GM12878 (cell line): ENCODE measurements at regions not wholly inside any gene's neighbourhood (a gene's known extent, or its start where the extent isn't known, plus 50 kb on each side); places are given as distances from the start of the nearest gene placed in this dataset.
A peak's percentile ranks its signal among the peaks of the same experiment; 100 is the strongest.

Experiments used
- ATAC-seq: fragments of 200-7000 bp; cut with Tn5 transposase; 3 replicates; pipeline ENCODE4 v1.9.1; 2020; ENCODE audit warnings: mild to moderate bottlenecking, moderate library complexity
- BruUV-seq: library from RNA; stranded (reverse); fragments of 400-500 nt; replicated peaks from 2 replicates; lab custom pipeline; 2021; lab: Mats Ljungman, UMichigan
- CTCF ChIA-PET: fragments of 300-600 bp; sonication (Branson Sonifier 250); formaldehyde crosslinking; extraction: SDS; loops from one replicate; lab custom pipeline; 2021; ENCODE audit warnings: inconsistent platforms; lab: Yijun Ruan, JAX
- POLR2A ChIA-PET: fragments of 350-600 bp; formaldehyde crosslinking; extraction: SDS; loops from one replicate; lab custom pipeline; 2021; ENCODE audit warnings: inconsistent platforms; lab: Charles Lee
- RAD21 ChIA-PET: fragments of 300-600 bp; sonication (Branson Sonifier 250); formaldehyde crosslinking; loops from one replicate; lab custom pipeline; 2023; ENCODE audit warnings: antibody characterized with exemption; ENCODE audit not compliant: unreplicated experiment; lab: Charles Lee
- SMC1A ChIA-PET: fragments of 300-600 bp; sonication (Branson Sonifier 250); formaldehyde crosslinking; loops from one replicate; lab custom pipeline; 2023; ENCODE audit not compliant: unreplicated experiment, uncharacterized antibody; lab: Charles Lee
- DNase-seq: peaks from one replicate; pipeline ENCODE4 v3.0.0-alpha.2; 2011; ENCODE audit warnings: low read depth, low spot score
- FAIRE-seq: peaks from 3 replicates; lab custom pipeline; 2011; peaks lifted over from hg19 to GRCh38; lab: Jason Lieb, UNC
- H2AFZ ChIP-seq: 2 replicates; pipeline ENCODE4 v1.6.0; 2011; ENCODE audit warnings: low read depth, low read length, control low read depth; ENCODE audit not compliant: control insufficient read depth
- H3K27ac ChIP-seq: 2 replicates; pipeline ENCODE4 v1.5.1; 2011; ENCODE audit warnings: control low read depth; ENCODE audit not compliant: control insufficient read depth, insufficient read depth
- H3K27me3 ChIP-seq, 2 experiments: replicated peaks in 1 of 2; 2 replicates each; pipeline versions ENCODE4 v1.6.0 to v1.6.1; 2011; ENCODE audit warnings: low read length in 1 of 2; ENCODE audit not compliant: control insufficient read depth in 2 of 2, insufficient read depth in 2 of 2
- H3K36me3 ChIP-seq, 2 experiments: 2 replicates each; pipeline ENCODE4 v1.5.1; 2011; ENCODE audit warnings: low read length in 1 of 2; ENCODE audit not compliant: control insufficient read depth in 2 of 2, insufficient read depth in 2 of 2
- H3K4me1 ChIP-seq: 2 replicates; pipeline ENCODE4 v1.6.1; 2011; ENCODE audit warnings: mild to moderate bottlenecking, low read length, moderate library complexity, mixed read lengths; ENCODE audit not compliant: control insufficient read depth, insufficient read depth
- H3K4me2 ChIP-seq: 2 replicates; pipeline ENCODE4 v1.6.0; 2011; ENCODE audit warnings: control low read depth; ENCODE audit not compliant: control insufficient read depth, insufficient read depth
- H3K4me3 ChIP-seq: fragments of 200-600 bp; sonication (generic); 2 replicates; pipeline ENCODE4 v1.5.1; 2016
- H3K79me2 ChIP-seq: 2 replicates; pipeline ENCODE4 v1.6.0; 2011; ENCODE audit warnings: low read length; ENCODE audit not compliant: control insufficient read depth, insufficient read depth
- H3K9ac ChIP-seq: 2 replicates; pipeline ENCODE4 v1.8.0; 2011; ENCODE audit warnings: low read length, control low read depth, mixed read lengths; ENCODE audit not compliant: control insufficient read depth, insufficient read depth
- H3K9me3 ChIP-seq: replicated peaks from 3 replicates; pipeline ENCODE4 v1.5.1; 2011; ENCODE audit warnings: mild to moderate bottlenecking, low read length; ENCODE audit not compliant: control insufficient read depth, insufficient read depth
- H4K20me1 ChIP-seq: 2 replicates; pipeline ENCODE4 v1.6.0; 2011; ENCODE audit not compliant: control insufficient read depth, insufficient read depth
- JUND ChIP-seq: IDR thresholded peaks from 2 replicates; pipeline ENCODE4 v1.6.1; 2012; ENCODE audit warnings: low read depth, mild to moderate bottlenecking, low read length, improper control_type of control experiment, moderate library complexity
- MTA2 ChIP-seq: fragments of 450-650 bp; IDR thresholded peaks from 2 replicates; pipeline ENCODE4 v1.6.1; 2016; ENCODE audit warnings: low read depth, mild to moderate bottlenecking, moderate library complexity
- NR2C2 ChIP-seq: IDR thresholded peaks from 2 replicates; pipeline ENCODE4 v1.6.1; 2011; ENCODE audit warnings: borderline replicate concordance, low read depth; ENCODE audit not compliant: control insufficient read depth, insufficient read length
- PAX8 ChIP-seq: fragments of 450-650 bp; IDR thresholded peaks from 2 replicates; pipeline ENCODE4 v1.6.1; 2017; ENCODE audit warnings: mild to moderate bottlenecking, moderate library complexity
- RAD51 ChIP-seq: fragments of 450-650 bp; IDR thresholded peaks from 2 replicates; pipeline ENCODE4 v1.6.1; 2016; ENCODE audit warnings: moderate library complexity, mild to moderate bottlenecking, inconsistent platforms
- ZNF207 ChIP-seq: fragments of 450-650 bp; IDR thresholded peaks from 2 replicates; pipeline ENCODE4 v1.6.1; 2014; ENCODE audit warnings: antibody characterized with exemption, mild to moderate bottlenecking, borderline replicate concordance
- ZNF384 ChIP-seq: IDR thresholded peaks from 2 replicates; pipeline ENCODE4 v1.6.1; 2012; ENCODE audit warnings: low read depth, mild to moderate bottlenecking, low read length, improper control_type of control experiment, borderline replicate concordance
- WGBS: methylation state at CpG from one replicate; pipeline ENCODE4 v1.1.6; 2016; ENCODE audit warnings: low lambda C conversion rate; ENCODE audit not compliant: insufficient replicate concordance, insufficient coverage; ENCODE audit errors: missing lambda C conversion rate; 5-methylcytosine and 5-hydroxymethylcytosine counted together
- in situ Hi-C: fragments of 300-500 bp; cut with MboI; formaldehyde crosslinking; loops from 9 replicates; pipeline ENCODE4 v1.14.3; 2018; ENCODE audit warnings: mixed read lengths
- intact Hi-C: fragments of 100-400 bp; cut with micrococcal nuclease; formaldehyde crosslinking; loops from one replicate; pipeline ENCODE4 v1.14.2; 2022; ENCODE audit not compliant: unreplicated experiment
- TF ChIP-seq, protein P1 (sequence below): IDR thresholded peaks from 2 replicates; pipeline ENCODE4 v1.6.1; 2012; ENCODE audit warnings: mild to moderate bottlenecking, low read depth, low read length
- TF ChIP-seq, protein P2 (sequence below): fragments of 450-650 bp; IDR thresholded peaks from 2 replicates; pipeline ENCODE4 v1.6.1; 2017; ENCODE audit warnings: mild to moderate bottlenecking, moderate library complexity

DNA sequence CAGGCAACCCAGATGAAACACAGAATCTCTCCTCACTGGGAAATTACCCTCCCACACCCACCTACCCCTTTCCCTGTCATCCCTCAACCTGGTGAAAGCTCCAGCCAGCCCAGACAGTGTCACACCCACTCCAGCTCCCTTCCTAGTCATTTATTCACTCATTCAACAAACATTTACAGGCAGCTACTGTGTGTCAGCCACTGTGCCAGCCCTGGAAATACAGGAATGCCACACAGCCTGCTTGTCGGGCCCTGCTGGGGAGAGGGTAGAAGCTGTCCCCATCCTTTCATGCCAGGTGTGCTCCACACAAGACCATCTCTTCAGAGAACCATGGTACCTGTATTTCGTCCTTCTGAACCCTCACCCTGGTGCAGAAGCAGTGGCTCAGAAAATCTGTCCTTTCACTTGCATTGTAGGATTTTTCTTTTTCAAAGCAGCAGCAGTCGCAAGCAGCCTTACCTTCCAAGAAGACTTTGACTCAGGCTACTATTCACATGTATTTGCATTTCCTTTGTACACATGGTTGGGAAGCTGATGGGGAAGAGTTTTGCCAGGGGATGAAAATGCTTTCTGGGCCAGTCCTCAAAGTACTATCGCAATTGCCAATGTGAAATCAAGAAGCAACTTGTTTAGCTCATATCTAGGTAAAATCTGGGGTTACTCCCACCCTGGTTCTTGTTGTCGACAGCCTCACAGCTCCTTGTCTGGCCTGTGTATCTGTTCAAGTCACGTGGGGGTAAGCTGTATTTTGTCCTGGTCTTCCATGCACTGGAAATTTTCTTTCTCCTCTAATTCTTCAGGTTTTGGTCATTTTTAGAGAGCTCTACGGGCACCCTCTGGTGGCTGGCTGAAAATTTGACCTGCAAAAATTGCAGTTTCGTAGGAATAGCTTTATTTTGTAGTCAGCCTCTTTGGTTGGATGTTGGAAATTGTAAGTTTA lies 147.4 kb upstream of the EGLN3 start (continued):
- TF ChIP-seq NR2C2 (no peak), ZNF384 (no peak), PAX8 (no peak)
- TF ChIP-seq, protein P1, sequence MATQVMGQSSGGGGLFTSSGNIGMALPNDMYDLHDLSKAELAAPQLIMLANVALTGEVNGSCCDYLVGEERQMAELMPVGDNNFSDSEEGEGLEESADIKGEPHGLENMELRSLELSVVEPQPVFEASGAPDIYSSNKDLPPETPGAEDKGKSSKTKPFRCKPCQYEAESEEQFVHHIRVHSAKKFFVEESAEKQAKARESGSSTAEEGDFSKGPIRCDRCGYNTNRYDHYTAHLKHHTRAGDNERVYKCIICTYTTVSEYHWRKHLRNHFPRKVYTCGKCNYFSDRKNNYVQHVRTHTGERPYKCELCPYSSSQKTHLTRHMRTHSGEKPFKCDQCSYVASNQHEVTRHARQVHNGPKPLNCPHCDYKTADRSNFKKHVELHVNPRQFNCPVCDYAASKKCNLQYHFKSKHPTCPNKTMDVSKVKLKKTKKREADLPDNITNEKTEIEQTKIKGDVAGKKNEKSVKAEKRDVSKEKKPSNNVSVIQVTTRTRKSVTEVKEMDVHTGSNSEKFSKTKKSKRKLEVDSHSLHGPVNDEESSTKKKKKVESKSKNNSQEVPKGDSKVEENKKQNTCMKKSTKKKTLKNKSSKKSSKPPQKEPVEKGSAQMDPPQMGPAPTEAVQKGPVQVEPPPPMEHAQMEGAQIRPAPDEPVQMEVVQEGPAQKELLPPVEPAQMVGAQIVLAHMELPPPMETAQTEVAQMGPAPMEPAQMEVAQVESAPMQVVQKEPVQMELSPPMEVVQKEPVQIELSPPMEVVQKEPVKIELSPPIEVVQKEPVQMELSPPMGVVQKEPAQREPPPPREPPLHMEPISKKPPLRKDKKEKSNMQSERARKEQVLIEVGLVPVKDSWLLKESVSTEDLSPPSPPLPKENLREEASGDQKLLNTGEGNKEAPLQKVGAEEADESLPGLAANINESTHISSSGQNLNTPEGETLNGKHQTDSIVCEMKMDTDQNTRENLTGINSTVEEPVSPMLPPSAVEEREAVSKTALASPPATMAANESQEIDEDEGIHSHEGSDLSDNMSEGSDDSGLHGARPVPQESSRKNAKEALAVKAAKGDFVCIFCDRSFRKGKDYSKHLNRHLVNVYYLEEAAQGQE, result no peak

DNA sequence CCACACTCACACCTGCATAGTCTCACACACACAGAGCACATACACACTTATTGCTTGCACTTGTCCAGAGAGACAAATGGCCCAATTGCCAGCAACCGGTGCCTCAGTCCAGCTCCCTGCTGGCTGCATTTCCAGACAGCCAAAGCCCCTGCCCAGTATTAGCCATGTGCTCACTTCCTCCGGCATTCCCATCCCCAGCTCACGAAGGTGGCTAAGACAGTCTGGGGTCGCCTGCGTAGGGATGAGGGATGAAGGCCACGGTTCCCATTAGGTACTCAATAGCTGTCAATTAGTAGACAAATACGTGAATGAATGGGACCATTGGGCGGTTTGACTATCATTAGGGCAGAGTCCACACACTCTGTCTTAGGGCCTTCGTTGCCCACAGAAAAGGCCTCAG lies 146.8 kb upstream of the EGLN3 start:
- ChIA-PET POLR2A (interaction anchor here (0.9 to 1.7 kb wide), 7 partner anchors 11 to 249 kb away, joined by 3 to 4 read pairs (median 3); no protein-coding TSS in a partner anchor), RAD21 (interaction anchor here (0.7 to 9.9 kb wide), 52 partner anchors 8 to 1520 kb away, joined by 3 to 466 read pairs (median 8); partner anchors contain the start of gene EGLN3), SMC1A (interaction anchor here (0.7 to 15.2 kb wide), 58 partner anchors 10 to 422 kb away, joined by 3 to 668 read pairs (median 9); partner anchors contain the start of gene EGLN3), CTCF (interaction anchor here (0.7 to 18.8 kb wide), 56 partner anchors 9 to 1522 kb away, joined by 3 to 809 read pairs (median 8); partner anchors contain the start of gene EGLN3)
- FAIRE-seq, result no peak
- Histone ChIP-seq H3K79me2 (no peaks in the 10 kb centered on the region), H3K4me2 (no peak overlapping the region), H2AFZ (no peak overlapping the region), H3K27ac (no peak overlapping the region), H3K4me1 (no peaks in the 10 kb centered on the region), H4K20me1 (no peaks in the 10 kb centered on the region), H3K4me3 (no peak overlapping the region), H3K9ac (no peak overlapping the region), H3K27me3 (no peaks in the 10 kb centered on the region), H3K9me3 (no peaks in the 10 kb centered on the region; the same call in 2 of the 3 replicates), H3K36me3 (no peaks in the 10 kb centered on the region)
- WGBS, result 40% methylated on average over 9 of the region's 9 CpGs
- TF ChIP-seq JUND (no peak), ZNF207 (no peak), RAD51 (no peak), MTA2 (no peak)
- TF ChIP-seq, protein P2, sequence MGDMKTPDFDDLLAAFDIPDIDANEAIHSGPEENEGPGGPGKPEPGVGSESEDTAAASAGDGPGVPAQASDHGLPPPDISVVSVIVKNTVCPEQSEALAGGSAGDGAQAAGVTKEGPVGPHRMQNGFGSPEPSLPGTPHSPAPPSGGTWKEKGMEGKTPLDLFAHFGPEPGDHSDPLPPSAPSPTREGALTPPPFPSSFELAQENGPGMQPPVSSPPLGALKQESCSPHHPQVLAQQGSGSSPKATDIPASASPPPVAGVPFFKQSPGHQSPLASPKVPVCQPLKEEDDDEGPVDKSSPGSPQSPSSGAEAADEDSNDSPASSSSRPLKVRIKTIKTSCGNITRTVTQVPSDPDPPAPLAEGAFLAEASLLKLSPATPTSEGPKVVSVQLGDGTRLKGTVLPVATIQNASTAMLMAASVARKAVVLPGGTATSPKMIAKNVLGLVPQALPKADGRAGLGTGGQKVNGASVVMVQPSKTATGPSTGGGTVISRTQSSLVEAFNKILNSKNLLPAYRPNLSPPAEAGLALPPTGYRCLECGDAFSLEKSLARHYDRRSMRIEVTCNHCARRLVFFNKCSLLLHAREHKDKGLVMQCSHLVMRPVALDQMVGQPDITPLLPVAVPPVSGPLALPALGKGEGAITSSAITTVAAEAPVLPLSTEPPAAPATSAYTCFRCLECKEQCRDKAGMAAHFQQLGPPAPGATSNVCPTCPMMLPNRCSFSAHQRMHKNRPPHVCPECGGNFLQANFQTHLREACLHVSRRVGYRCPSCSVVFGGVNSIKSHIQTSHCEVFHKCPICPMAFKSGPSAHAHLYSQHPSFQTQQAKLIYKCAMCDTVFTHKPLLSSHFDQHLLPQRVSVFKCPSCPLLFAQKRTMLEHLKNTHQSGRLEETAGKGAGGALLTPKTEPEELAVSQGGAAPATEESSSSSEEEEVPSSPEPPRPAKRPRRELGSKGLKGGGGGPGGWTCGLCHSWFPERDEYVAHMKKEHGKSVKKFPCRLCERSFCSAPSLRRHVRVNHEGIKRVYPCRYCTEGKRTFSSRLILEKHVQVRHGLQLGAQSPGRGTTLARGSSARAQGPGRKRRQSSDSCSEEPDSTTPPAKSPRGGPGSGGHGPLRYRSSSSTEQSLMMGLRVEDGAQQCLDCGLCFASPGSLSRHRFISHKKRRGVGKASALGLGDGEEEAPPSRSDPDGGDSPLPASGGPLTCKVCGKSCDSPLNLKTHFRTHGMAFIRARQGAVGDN, result no peak
- ATAC-seq, result peak; percentile 44
- no peak for DNase-seq
- intact Hi-C loops (loop anchor here (1.0 to 10.0 kb wide), 5 partner anchors 131 to 258 kb away; no protein-coding TSS in a partner anchor), in situ Hi-C loops (no loop called here)
- no TSS peak for BruUV-seq
